Daoy (cell line): ENCODE measurements at regions not wholly inside any gene's neighbourhood (a gene's known extent, or its start where the extent isn't known, plus 50 kb on each side); places are given as distances from the start of the nearest gene placed in this dataset.
"Not testable (repeated sequence)": the region's sequence is repeated elsewhere in the genome, so short reads cannot be mapped to it uniquely, and the experiment has no call there.

Experiments
- DNase-seq: peaks from one replicate; pipeline ENCODE4 v3.0.0-alpha.2; 2015; ENCODE audit warnings: low read depth

DNA sequence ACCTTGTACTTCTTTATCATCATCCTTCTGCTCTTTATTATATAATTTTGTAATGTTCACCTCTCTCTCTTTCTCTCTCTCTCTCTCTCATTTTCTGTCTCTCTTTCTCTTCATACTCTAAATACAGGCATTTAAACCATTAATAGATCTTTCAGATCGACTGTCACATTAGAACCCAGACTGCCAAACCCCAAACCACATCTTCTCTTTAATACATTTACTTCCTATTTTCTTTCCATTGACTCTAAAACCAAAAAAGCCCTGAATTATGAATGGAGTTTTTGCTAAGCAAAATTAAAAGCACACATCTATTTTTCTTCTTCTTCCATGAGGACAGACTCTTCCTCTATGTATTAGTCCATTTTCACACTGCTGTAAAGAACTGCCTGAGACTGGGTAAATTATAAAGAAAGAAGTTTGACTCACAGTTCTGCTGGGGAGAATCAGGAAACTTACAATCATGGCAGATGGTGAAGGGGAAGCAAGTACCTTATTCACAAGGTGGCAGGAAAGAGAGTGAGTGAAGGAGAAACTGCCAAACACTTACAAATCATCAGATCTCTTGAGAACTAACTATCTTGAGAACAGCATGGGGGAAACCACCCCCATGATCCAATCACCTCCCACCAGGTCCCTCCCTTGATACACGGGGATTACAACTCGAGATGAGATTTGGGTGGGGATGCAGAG, 272.7 kb upstream of the MGMT start:
- no peak for DNase-seq

DNA sequence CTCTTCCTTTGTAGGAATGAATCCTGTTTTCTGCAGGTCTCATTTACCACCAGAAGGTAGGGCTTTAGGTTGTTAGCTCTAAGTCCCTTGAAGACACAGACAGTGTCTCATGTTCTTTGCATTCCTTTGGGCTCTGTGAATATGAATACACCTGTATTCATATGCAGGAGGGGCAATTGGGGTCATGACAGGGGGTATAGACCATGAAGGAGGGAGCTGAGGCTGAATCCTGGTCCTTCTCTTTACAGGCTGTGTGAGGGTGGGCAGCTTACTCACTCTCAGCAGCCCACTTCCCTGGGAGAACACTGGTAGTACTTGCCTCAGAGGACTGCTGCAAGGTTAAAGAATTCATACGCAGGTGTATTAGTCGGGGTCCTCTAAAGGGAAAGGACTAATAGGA, 267.2 kb upstream of the MGMT start:
- DNase-seq: no peak

DNA sequence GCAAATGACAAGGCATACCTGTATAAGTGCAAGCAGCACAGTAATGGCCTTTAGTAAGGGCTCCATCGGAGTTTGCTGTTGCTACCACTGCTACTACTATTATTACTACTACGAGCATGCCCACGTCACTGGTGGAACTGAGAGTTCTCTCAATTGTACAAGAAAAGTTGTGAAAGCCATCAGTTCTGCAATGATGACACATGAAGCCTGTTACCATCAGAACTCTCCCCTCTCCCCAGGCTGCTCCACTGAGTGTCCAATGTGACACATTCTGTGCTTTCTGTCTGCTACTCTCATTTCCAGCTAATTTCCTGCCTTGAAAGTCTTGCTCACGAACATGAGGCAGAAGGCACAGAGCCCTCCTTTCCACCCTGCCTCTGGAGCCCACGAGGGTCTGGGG, 263.2 kb upstream of the MGMT start:
- DNase-seq: no peak

DNA sequence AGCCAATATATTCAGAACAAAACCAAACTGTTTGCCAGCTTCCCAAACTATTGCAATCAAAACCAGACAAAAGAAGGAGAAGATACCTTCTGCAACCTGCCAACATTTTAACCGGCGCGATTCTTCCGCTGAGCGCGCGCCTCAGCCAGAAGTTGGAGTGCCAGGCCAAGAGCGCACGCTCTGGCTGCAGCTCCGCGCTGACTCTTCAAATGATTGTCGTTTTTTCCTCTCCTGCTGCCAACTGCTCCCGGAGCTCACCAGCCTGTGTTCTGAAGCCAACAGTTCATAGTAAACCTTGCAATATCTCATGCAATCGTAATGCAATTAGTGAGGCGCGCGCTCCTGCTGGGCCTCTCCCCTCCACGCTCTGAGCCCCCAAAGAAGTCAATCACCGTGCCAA, 259.7 kb upstream of the MGMT start:
- DNase-seq: no peak

DNA sequence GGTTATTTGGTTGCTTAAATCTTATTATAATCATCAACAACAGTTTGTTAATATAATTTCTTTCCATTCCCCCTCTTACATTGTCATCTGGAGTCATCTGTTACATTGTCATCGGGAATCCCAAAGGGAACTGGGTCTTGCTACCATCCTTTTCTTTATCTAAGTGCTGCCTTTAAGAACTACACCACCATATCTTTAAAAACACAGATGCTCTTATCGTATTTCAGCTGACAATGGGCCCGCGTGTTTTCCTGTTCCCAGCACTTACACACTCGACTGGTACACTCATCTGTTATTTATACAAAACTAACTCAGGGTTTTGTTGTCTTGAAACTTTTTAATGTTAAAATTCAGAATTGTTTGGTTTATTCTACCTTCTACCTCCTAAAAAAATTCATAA, 256.2 kb upstream of the MGMT start:
- DNase-seq: no peak

DNA sequence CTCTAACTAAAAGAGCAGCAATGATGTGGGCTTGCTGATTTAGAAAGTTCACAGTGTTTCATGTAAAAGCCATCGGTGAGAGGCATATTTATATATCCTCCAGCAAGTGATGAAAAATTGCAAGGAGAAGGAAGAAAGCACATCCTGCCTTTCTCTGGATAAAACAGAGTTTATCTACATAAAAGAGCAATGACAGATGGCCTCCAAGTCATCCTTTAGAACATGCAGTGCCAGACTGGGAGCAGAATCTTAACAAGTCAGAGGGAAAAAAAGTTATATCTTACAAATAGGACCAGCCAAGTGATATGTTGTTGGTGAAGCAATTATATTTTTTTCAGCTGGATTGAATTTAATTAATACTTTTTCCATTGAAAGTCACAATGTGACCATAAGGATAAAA, 253.8 kb upstream of the MGMT start:
- DNase-seq: no peak

DNA sequence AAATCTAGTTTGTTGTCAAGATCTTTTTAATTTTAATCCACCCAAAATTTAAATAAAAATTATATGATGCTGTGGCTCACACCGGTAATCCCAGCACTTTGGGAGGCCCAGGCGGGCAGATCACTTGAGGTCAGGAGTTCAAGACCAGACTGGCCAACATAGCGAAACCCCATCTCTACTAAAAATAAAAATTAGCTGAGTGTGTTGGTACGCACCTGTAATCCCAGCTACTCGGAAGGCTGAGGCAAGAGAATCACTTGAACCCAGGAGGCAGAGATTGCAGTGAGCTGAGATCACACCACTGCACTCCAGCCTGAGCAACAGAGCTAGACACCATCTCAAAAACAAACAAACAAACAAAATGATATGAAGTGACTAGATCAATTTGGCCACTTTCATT, 253.0 kb upstream of the MGMT start:
- not testable (repeated sequence) for DNase-seq

DNA sequence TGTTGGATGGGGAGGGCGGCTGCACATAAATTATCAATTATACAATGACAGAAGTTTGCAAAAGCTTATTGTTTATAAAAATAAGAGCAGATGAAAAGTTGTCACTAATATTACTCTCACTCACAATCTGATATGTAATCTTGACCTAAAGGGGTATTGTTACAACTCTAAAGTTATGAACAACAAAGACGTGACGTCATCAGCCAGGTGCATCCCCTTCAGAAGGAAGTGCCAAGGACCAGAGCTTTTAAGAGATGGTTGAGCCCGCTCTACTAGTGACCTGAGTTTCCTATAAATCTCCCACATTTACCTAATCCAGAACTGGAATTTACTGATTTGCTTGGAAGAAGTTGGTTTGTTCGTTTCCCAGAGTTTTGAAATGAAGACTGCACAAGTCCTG, 247.7 kb upstream of the MGMT start:
- no peak for DNase-seq

DNA sequence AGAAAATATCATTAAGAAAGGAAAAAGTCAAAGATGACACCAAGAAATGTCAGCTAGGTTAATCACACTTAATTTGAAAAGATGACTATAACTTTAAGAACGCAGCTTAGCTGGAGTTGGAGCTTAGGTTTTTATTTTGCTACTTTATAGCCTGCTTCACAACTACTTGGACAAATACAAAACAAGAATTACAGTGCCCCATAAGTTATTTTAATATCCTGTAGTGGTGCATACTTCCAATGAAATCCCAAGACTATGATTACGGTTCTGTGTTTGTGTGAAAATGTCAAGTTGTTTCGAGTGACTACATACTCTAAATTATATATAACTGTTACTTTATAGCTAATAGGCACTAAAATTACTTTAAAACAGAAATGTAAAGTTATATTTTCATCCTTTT, 244.6 kb upstream of the MGMT start:
- DNase-seq: no peak

DNA sequence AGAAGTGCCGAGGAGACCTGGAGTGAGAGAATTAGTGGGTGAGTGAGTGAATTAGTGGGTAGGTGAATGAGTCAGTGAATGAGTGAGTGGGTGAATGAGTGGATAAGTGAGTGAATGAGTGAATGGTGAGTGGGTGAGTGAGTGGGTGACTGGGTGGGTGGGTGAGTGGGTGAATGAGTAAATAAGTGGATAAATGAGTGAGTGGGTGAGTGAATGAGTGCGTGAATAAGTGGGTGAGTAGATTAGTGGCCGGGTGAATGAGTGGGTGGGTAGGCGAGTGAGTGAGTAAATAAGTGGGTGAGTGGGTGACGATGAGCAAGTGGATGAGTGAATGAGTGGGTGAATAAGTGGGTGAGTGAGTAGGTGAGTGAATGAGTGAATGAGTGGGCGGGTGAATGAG, 243.7 kb upstream of the MGMT start:
- no peak for DNase-seq

DNA sequence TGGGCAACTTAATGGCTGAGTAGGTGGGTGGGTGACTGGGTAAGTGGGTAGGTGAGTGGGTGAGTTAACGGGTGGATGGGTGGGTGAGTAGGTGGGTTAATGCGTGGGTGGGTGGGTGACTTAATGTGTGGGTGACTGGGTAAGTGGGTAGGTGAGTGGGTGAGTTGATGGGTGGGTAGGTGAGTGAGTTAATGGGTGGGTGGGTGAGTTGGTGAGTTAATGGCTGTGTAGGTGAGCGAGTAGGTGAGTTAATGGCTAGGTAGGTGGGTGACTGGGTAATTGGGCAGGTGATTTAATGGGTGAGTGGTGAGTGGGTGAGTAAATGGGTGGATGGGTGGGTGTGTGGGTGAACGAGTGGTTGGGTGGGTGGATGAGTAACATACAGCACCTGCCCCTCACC, 243.0 kb upstream of the MGMT start:
- no peak for DNase-seq

DNA sequence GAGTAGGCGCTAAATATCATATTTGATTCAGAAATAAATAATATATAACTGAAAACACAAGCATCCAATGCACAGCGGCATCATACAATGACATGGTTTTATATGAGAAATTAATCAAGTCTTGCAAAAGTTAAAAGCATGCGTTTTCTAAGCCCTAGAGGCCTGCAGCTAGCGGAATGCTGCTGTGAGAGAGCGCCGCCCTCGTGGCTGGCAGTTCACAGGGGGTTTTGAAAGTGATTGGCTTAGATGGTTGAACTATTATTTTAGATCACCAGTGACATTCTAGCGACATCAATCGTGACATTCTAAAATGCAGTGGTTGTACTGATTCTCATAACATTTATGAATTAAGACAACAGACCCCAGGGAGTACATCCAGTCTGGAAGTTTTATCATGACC, 235.2 kb upstream of the MGMT start:
- DNase-seq: no peak

DNA sequence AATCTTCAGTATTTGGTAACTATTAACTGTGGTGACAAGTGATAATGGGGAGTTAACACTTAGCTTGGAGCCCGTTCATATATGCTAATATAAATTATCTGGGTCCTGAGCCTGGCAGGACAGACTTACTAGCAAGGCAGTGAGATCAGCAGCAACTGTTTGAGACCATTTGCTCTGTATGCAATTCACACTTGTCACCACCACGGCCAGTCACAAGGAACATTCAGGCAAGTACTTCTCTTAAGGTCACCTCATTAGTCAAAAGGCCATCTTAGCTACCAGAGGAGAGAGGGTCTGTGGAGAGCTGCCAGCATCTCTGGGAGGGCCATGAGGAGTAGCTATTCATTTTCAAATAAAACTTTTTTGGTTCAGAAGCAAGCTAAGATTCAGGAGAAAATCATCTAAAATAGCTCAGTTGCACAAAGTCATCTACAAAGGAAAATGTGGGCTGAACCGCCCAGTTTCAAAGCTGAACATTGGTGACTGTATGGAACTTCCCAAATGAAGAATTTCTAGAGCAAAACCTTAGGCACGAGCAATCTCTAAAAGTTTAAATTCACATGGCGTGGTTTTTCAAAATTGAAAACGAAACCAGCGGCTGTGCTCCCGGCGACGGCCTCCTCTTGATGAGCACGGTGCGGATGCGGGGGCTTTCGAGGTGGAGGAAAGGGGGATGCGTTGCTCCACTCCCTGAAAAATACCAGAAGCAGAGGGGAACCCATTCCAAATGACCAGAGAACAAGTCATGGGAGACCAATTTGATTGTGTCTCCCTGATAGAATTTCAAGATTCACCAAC, 233.5 kb upstream of the MGMT start:
- peak; percentile 48 for DNase-seq

DNA sequence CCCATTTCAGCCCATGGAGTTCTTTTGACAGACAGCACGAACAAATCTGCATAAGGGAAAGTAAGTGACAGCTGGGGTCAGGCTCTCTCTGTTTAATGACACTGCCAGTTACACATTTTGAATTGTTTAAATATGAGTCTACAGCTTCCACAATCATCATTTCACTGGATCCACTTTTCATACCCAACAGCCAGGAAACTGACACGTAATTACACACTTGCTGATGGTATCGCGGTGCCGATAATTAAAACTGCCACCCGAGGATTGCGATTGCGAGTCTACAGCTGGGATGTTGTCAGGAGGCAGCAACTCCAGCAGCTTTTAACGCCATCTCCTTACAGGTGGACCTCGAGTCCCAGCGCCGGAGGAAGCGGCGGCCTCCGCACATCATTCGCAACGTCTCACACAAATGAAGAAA, 230.8 kb upstream of the MGMT start:
- no peak for DNase-seq

DNA sequence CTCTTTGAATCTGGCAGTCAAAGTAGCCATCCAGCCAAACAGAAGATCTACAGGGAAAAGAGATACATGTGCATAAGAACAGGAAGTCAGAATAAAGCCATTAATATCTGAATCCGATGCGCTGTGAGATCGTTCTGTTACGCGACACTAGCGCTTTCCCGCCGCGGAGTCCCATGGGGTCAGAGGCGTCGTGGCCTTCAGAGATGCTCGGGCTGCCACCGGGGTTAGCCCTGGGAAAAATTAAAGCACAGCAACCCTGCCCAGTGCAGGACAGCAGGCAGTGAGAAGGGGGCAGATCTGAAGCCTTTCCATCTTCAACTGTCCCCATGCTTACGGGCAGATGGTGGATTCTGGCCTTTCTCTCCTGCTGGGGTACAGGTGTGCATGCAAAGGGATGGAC, 225.6 kb upstream of the MGMT start:
- no peak for DNase-seq

DNA sequence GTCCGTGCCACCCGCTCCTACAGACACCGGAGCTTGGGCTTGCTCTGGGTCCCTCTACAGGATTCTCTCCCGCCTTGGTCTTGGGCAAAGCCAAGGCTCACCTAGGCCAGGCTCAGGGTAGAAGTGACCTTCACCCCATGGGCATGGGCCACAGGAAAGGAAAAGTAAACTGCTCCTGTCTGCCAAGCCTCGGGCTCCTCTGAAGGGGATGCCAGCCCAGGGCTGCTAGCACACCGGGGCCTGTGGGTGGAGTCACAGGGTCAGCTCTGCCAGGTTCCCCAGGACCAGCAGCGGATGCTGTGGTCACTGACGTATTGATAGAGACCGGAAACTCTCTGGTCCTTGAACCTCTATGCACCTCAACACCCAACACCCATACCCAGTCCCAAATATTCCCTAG, 222.7 kb upstream of the MGMT start:
- no peak for DNase-seq

DNA sequence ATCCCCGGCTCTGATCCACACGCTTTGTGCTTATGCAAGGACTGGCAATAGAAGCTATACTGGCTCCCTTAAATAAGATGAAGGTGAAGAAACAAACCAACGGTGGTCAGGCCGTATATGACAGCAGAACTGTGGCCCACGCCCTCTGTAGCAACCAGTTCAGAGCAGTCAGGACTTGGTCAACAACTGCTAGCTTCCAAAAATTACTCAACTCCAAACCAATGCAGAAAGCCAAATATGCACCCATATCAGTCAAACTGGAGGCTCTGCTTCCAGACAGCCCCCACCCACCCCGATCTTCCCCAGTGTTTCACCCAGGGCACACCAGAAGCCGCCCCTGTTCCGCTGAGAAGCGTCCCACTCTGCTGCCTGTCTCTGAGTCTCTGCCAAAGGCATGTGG, 222.3 kb upstream of the MGMT start:
- no peak for DNase-seq

DNA sequence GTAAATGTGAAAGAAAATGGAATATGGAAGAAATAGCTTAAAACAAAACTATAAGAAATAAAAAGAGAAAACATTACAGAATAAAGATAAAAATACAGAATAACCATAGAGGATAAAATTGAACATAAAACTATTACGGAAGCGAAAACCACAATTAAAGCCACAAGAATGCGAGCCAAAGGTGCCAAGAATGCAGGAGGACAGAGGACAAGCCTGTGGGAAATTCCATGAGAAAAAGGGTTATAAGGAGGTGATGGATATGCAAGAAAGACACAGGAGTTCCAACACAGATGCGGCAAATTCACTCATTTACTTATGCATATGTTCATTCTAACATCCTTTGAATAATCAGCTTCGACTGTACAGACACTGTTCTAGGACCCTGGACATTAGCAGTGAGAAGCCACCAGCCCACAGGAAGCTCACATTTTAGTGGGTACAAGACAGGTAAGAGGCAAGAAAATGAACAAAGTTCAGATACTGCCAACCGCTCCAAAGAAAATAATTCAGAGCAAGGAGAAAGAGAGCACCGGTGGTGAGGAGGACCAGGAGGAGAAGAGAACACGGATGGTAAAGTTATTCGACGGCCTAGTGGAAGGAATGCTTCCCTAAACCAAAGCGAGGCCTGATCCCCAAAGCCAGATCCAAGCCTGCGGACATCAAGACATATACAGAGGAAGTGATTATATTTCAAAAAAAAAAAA, 213.7 kb upstream of the MGMT start:
- DNase-seq: peak; percentile 46

DNA sequence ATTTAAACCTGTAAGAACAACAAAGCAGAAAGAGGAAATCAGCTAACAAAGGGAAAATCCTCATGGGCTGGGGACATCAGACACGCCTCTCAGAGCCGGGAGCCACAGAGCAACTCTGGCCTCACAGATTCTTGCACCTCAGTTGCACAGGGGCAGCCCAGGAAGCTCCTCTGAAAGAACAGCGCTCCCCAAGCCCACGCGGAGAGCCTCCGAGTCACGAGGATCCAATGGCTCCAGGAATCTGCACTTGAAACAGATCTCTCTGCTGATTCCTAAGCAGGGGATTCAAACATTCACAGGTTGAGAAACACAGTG, 213.2 kb upstream of the MGMT start:
- DNase-seq: no peak

DNA sequence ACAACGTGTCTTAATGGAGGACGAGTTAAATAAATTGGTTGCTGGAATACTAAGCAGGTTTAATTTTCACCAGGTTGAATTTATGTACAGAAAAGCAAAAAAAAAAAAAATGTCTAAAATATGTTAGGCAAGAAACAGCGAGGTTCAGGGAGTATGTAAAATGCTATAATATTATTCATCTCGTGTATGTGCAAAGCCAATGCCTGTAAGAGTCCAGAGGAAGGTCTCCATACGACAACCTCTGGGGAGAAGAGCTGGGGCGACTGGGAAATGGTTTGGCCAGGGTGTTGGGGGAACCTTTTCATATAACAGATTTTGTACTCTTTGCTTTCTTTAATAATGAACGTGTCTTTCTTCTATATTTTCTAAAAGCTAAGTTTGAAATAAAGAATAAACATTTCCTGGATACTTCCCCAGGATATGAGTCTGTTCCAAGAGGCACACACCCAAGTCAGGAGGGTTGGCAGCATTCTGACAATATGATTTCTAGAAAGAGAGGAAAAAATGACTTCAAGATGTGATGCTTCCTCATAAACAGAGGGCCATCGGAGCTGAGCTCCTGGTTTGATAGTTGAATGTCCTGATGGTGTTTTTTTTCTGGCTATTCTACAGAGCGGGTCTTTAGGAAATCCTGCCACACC, 208.6 kb upstream of the MGMT start:
- DNase-seq: no peak

DNA sequence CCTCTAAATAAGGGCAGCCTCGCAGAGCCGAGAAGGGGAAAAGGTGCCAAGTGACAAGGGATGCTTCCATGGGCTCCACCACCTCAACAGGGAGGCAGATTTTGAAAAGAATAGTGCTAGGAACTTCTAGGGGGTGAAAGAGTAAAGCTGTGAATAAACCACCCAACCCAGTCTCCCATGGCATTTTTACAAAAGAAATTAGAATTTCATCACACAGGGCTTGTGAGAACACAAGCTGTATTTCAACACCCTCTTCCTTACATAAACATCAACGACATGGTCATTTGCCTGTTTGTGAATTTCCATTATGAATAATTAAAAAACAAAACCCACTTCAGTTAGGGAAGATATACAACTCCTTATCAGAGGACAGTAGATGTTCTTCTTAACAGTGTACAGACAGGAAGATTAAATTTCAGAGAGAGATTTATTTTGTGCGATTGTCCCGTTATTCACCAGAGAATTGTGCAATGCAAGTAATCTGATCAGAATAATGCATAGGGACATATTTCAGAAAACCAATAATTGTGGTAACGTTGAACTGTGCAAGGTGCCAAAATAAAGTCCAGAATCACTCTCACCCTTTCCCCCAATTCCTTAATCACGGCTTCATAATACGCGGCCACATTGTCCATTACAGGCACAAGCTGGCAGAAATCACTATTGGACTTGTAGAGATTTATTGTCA, 207.8 kb upstream of the MGMT start:
- no peak for DNase-seq

DNA sequence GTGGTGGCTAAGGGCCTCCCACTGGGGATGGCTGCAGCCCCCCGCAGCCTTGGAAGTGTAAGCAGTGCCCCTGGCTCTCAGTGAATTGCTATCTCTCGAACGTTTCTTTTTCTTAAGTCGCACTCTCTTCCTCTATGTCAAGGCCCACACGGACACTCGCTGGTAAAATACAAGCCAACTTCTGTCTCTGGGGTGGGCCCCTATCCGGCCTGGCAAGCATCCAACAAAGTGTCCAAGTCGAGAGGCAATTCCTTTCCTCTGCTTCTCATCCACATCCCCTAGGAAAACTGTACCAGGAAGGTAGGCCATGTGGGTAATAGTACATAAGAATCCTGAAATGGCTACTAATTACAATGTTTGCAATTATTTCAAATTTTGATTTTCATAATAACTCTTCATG, 194.9 kb upstream of the MGMT start:
- DNase-seq: no peak
